ENCODE measurements at regions not wholly inside any gene's neighbourhood (a gene's known extent, or its start where the extent isn't known, plus 50 kb on each side); places are given as distances from the start of the nearest gene placed in this dataset.
"Not testable (repeated sequence)": the region's sequence is repeated elsewhere in the genome, so short reads cannot be mapped to it uniquely, and the experiment has no call there.

DNA sequence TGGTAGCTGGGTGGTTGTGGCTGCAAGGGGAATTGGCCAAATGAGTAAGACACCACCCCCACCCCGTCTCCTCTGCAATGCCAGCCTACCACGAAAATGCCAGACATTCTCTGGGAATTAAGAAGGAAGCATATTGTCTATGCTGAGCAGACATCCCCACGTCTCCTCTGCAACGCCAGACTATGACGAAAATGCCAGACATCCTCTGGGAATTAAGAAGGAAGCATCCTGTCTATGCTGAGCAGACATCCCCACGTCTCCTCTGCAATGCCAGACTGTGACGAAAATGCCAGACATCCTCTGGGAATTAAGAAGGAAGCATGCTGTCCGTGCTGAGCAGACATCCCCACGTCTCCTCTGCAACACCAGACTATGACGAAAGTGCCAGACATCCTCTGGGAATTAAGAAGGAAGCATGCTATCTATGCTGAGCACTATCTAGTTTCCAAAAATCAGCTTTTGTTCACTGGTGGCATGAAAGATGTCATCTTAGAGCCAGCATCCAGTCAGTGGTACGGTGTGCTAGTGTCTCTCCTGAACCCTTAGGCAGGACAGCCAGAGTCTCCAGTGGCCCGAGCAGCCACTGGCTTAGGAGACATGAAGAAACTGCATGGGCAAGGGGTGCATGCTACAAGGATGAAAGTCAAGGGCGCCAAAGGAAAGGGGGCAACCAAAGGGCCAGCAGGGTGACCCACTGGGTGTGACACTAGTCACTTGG lies 339.8 kb upstream of the FRG1 start:
- no peak for DNase-seq (ENCODE audit: insufficient read length)
- FAIRE-seq, result no peak
- TF ChIP-seq POLR2A (IDR thresholded peaks at IDR 0.05; ENCODE audit: low read depth, low read length) (no peak), POLR2AphosphoS5 (IDR thresholded peaks at IDR 0.05; ENCODE audit: low read depth, low read length) (no peak), TAF1 (IDR thresholded peaks at IDR 0.05; ENCODE audit: borderline replicate concordance, low read depth, low read length) (no peak)

DNA sequence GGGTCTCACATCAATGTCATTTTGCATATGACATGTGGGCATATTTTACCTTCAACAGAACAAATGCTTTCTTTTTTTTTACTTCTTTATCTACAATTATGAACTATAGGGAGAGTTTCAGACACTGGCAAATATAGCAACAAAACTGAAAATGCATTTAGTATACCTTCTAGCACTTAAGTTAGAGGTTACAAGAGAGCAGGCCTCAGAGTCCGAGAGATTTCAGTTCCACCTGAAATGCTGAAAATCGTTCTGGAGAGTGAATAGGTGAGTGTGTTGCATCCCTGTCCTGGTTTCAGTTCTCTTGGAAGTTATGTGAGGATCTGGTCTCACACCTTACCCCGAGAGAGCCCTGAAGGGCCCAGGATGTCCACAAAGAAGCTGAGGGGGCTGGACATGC lies 337.8 kb upstream of the FRG1 start:
- not testable (repeated sequence) for FAIRE-seq; DNase-seq (ENCODE audit: insufficient read length)

DNA sequence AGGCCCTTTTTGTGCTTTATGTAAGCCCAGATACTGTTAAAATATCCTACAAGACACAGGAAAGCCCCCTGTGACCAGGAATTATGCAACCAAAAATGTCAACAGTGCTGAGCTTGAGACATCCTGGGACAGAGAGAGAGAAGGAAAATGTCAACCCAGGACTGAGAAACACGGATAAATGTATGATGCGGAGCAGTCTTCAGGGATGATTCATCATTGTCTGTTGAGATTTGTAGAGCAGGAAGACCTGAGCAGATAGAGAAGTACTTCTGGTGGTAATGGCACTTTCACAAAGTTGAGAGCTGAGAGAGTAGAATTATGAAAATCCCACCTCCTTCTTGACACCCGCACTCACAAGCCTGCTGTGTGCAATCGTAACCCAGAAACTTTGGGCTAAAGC lies 330.1 kb upstream of the FRG1 start:
- DNase-seq (ENCODE audit: insufficient read length); FAIRE-seq: not testable (repeated sequence)

DNA sequence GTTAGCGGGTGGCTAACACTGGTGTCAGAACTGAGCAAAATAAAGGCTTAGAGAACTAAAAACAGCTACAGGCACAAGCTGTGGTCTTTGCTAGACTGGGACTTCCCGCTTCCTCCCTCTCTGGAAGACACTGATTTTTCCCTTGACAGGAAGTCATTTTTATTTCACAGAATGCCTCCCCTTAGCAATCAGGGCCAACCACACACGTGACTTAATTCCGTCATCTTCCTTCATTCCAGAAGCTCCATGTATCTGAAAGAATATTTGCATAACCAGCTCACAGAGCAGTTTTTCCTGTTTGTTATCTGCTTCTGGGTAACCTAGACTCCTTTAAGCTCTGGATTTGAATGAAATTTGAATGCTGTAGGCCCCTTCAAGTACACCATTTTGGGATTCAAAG lies 327.5 kb upstream of the FRG1 start:
- DNase-seq (ENCODE audit: insufficient read length), result no peak
- no peak for FAIRE-seq
- no peak for TF ChIP-seq POLR2AphosphoS5 (IDR thresholded peaks at IDR 0.05; ENCODE audit: low read depth, low read length)
- no peak for TF ChIP-seq TAF1 (IDR thresholded peaks at IDR 0.05; ENCODE audit: borderline replicate concordance, low read depth, low read length)
- no peak for TF ChIP-seq POLR2A (IDR thresholded peaks at IDR 0.05; ENCODE audit: low read depth, low read length)

DNA sequence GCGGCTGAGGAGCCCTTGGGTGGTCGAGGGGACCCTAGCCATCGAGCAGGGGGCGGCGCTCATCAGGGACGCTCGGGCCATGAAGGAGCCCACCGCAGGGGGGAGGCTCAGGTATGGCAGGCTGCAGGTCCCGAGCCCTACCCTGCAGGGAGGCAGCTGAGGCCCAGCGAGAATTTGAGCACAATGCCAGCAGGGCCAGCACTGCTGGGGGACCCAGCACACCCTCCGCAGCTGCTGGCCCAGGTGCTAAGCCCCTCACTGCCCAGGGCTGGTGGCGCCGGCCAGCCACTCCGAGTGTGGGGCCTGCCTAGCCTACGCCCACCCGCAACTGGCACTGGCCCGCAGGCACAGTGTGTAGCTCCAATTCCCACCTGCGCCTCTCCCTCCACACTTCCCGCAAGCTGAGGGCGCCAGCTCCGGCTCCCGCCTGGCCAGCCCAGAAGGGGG lies 325.4 kb upstream of the FRG1 start:
- TF ChIP-seq POLR2A (IDR thresholded peaks at IDR 0.05; ENCODE audit: low read depth, low read length), result no peak
- no peak for TF ChIP-seq POLR2AphosphoS5 (IDR thresholded peaks at IDR 0.05; ENCODE audit: low read depth, low read length)
- no peak for TF ChIP-seq TAF1 (IDR thresholded peaks at IDR 0.05; ENCODE audit: borderline replicate concordance, low read depth, low read length)
- DNase-seq (ENCODE audit: insufficient read length) (no peak), FAIRE-seq (no peak)

DNA sequence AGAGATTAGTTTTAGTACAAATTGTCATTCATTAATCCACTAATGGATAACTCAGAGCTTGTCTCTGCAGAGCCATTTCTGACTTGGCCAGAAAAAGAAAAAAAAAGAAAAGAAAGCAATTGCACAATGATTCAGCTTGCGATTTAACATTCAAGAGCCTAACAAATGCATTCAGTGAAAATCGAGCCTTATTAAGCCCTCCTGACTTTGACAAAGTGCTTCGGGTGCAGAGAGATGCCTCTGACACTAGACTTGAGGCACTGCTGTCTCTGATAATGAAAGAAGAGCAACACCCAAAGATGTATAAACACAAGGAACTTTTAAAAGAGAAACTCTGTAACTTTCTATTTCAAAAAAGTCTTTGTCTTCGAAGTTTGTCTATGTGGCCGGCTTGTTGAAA lies 322.9 kb upstream of the FRG1 start:
- not testable (repeated sequence) for FAIRE-seq; DNase-seq (ENCODE audit: insufficient read length)

DNA sequence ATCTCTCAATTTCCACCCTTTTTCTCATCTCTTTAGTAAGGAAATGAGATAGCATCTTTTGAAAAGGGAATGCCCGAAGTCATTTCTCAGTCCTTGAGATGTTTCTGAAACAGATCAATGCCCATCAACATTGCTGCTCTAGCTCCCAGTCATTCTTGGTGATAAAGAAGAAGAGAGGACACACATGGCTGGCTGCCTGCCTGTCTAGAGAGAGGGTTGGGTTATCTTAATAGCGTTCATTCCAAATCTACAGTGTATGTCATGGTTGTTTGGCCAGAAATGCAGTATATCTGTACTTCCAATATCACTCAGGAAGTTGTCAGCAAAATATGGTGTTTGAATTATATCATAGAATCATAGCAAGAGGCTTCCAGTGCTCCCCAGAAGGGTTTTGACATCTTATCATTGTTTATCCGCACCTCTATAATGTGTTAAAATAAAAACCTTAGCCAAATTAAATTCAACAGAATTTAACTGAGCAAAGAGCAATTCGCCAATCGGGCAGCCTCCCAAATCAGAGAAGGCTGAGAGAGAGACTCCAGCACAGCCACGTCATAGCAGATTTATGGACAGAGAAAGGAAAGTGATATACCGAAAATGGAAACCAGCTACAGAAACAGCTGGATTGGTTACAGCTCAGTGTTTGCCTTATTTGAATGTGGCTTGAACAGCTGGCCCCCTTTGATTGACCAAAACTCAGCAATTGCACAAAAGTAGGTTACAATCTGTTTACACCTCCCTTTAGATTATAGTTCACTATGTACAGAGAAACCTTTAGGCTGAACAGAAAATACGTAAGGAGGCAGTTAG lies 321.0 kb upstream of the FRG1 start:
- not testable (repeated sequence) for FAIRE-seq; DNase-seq (ENCODE audit: insufficient read length)

DNA sequence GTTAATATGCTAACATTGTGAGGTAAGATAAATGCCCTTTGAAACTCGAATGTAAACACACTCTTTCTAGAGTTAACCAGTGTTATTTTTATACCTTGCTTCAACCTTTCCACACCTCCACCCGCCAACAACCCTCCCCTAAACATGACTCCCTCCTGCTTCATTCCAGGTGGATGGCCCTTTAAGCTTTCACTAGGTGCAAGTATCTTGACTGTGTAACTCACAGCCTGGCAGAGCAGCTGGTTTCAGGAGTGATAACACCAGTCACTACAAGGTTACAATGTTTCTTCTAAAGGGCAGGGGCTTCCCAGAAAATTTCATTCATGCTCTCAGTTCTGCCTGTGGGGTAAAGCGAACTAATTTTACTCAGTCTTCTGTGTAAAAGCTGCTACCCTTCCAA lies 318.1 kb upstream of the FRG1 start:
- FAIRE-seq, result not testable (repeated sequence)

DNA sequence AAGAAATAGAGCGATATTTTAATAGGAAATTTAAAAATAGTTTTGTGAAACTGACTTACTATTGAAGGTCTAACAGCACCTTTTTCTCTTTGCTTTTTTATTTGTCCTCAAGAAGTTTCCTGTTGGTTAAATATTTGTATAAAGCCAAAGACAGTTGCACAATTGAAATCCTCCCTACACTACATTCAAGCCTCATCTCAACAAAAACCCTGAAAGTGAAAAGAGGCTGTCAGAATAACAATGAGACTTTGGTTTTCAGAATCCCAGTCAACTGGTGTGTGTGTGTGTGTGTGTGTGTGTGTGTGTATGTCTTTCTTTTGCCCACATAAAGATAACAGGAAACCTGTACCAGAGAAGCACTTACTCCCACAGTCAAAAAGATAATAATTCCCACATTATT lies 313.6 kb upstream of the FRG1 start:
- DNase-seq (ENCODE audit: insufficient read length), result not testable (repeated sequence)

More for the DNA sequence above, 318.1 kb upstream of the FRG1 start:
- not testable (repeated sequence) for DNase-seq (ENCODE audit: insufficient read length)

DNA sequence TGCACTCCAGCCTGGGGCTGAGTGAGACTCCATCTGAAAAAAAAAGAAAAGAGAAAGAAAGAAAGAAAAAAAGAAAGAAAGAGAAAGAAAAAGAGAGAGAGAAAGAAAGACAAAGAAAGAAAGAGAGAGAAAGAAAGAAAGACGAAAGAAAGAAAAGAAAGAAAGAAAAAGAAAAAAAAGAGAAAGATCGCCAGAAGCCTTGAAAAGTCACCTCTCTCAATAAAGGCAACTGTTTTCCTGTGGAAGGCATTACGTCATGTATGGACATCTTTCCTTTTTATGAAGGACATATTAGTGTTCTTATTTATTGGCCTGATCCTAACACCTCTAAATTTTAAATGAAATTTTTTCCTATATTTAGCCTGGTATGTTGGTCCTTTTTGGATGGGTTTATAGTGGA lies 310.9 kb upstream of the FRG1 start:
- DNase-seq (ENCODE audit: insufficient read length); FAIRE-seq: not testable (repeated sequence)

More for the DNA sequence above, 313.6 kb upstream of the FRG1 start:
- not testable (repeated sequence) for FAIRE-seq

DNA sequence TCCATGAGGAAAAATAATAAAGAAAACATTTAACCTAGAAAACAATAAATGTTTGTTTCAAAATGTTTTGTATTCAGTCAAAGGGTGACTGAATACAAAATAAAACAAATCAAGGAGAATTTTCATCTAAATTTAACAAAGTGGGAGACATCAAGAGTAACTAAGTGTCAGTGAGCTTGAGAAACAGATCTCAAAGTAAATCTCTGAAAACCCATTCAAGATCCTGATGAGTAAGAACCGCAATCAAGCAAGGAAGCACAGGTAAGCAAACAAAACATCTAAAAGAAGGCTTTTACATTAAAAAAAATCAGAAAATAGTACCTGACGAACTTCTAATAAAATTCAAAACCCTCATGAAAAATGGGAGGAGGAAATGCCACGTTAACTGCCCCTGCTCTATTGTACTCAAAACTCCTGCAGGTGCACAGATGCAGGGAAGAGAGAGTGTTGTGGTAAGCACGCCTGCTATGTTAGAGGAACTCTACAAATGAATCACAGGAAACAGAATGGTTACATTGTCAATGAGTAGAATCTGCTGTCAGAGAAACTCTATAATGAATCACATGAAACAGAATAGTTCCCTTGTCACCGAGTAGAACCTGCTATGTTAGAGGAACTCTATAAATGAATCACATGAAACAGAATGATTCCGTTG lies 309.6 kb upstream of the FRG1 start:
- FAIRE-seq; DNase-seq (ENCODE audit: insufficient read length): not testable (repeated sequence)

DNA sequence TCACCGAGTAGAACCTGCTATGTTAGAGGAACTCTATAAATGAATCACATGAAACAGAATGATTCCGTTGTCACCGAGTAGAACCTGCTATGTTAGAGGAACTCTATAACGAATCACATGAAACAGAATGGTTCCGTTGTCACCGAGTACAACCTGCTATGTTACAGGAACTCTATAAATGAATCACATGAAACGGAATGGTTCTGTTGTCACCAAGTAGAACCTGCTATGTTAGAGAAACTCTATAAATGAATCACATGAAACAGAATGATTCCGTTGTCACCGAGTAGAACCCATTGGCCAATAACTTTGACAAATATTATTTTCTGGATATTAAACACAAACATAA lies 309.1 kb upstream of the FRG1 start:
- DNase-seq (ENCODE audit: insufficient read length); FAIRE-seq: not testable (repeated sequence)

DNA sequence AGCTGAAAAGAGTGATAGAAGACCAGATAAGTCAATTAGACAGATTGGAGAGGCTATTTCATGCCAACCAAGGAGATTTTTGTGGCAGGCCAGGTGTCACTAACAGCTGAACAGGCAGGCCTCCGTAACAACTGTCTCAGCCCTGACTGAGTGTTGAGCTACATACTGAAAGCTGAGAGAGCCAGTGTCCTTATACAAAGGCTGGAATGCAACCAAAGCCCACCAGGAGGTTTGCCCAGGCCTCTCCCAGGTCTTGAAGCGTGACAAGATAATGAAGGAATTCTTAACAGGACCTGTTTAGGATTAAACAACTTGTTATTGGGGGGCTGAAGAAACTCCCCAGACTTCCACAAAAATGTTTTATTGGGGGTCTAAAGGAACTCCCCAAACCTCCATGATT lies 290.2 kb upstream of the FRG1 start:
- not testable (repeated sequence) for FAIRE-seq; DNase-seq (ENCODE audit: insufficient read length)

DNA sequence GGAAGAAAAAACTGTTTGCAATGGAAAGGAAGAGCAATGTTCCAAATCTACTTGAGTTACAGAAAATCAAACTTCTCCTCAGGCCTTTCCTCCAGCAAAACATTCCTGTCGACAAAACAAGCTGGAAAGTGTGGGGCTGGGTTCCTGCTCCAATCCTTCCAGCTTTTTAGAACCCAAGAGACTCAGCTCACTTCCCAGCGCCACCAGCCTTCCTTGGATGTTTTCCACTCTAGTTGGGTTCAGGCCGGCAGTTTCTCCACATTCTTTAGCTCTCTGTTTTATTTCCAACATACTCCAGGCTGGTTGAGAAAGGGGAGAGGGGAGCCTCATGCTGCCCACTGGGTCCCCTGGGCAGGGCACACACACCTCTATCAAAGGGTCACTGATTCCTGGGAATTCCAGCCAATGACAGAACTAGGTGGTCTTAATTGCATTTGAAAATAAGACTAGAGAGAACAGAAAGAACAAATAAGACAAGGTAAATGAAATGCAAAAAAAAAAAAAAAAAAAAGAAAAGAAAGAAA lies 287.5 kb upstream of the FRG1 start:
- not testable (repeated sequence) for FAIRE-seq; DNase-seq (ENCODE audit: insufficient read length)

DNA sequence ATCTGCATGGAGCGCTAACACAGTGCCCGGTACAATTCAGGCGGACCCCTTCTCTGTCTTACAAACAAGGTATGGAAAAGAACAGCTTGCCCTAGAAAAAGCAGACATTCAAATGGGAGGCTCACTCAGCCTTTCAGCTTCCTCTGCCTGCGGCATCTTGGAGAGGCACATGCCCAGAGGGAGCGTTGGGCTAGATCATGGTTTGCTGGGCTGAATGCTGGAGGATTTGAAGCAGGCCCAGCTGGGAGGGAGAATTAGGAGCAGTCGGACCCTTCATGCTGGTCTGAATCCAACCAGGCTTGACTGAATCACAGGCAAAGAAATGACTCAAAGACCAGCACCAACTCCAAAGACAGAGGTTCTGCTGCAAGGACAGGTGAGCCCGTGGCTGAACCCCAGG lies 286.7 kb upstream of the FRG1 start:
- not testable (repeated sequence) for FAIRE-seq

DNA sequence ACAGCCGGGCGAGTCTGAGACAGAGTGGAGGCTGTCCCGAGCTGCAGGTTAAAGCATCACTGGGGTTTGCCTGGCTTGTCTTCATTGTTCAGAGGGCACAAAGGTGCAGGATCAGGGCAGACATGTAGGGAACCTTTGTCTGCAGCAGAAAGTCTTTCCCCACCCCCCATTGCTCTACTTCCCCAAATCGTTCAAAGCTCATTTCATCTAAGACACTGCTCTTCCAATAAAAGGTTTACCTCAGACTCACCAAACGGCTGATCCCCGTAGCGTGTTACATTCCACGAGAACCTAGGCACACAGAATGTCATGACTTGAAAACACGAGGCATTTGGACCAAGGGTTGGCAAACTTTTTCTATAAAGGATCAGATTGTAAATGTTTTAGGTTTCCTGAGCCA lies 286.3 kb upstream of the FRG1 start:
- not testable (repeated sequence) for DNase-seq (ENCODE audit: insufficient read length); FAIRE-seq

More for the DNA sequence above, 286.7 kb upstream of the FRG1 start:
- DNase-seq (ENCODE audit: insufficient read length), result not testable (repeated sequence)

DNA sequence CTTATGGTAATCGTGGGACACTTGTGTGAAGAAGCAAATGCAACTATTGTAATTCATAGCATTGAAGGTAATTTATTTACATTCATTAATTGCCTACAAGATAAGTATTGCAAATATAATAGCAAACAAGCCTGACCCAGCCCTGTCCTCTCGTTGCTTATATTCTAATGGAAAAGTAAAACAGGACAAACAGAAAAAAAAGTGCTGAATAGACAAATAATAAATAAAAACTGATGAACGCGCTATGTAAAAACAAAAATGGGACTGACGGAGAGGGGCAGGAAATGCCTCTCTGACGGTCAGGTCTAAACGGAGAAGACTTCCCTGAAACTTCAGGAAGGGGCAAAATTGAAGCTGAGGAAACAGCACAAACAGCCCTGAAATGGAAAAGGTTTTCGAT lies 284.9 kb upstream of the FRG1 start:
- DNase-seq (ENCODE audit: insufficient read length); FAIRE-seq: not testable (repeated sequence)

All from GM12892 (cell line).